Fibroblast of the aortic adventitia (primary cell): ENCODE measurements at regions not wholly inside any gene's neighbourhood (a gene's known extent, or its start where the extent isn't known, plus 50 kb on each side); places are given as distances from the start of the nearest gene placed in this dataset.
"Not testable (repeated sequence)": the region's sequence is repeated elsewhere in the genome, so short reads cannot be mapped to it uniquely, and the experiment has no call there.

Experiments
- DNase-seq: peaks from one replicate; pipeline ENCODE4 v3.0.0-alpha.2; 2010; ENCODE audit warnings: low read depth
- H3K4me3 ChIP-seq: 2 replicates; pipeline ENCODE4 v1.5.1; 2011; ENCODE audit warnings: low read depth, mild to moderate bottlenecking, control low read depth, low read length, moderate library complexity
- CTCF ChIP-seq: IDR thresholded peaks from 2 replicates; pipeline ENCODE4 v1.5.1; 2011; ENCODE audit warnings: mild to moderate bottlenecking, low read length, control low read depth, inconsistent platforms; ENCODE audit not compliant: insufficient read depth

- no peak overlapping the region for H3K4me3 ChIP-seq
- DNase-seq = peak; percentile 16
- no peak for TF ChIP-seq CTCF
Measured at GRCh38 chr14:30058401-30058800, 130.8 kb upstream of the PRKD1 start.

GRCh38 chr14:30063746-30064145 lies 136.1 kb upstream of the PRKD1 start:
- TF ChIP-seq CTCF = no peak
- no peak overlapping the region for H3K4me3 ChIP-seq
- no peak for DNase-seq

- no peak for DNase-seq
- H3K4me3 ChIP-seq = no peak overlapping the region
- TF ChIP-seq CTCF = no peak
Measured at GRCh38 chr14:30064454-30064853, 136.8 kb upstream of the PRKD1 start.

GRCh38 chr14:30069536-30069935 lies 141.9 kb upstream of the PRKD1 start:
- DNase-seq = no peak
- TF ChIP-seq CTCF = no peak
- H3K4me3 ChIP-seq = no peak overlapping the region

GRCh38 chr14:30072454-30072853 lies 144.8 kb upstream of the PRKD1 start:
- DNase-seq, H3K4me3 ChIP-seq: not testable (repeated sequence)

- DNase-seq = no peak
- no peak overlapping the region for H3K4me3 ChIP-seq
Measured at GRCh38 chr14:30077946-30078345, 150.3 kb upstream of the PRKD1 start.

GRCh38 chr14:30078811-30079402 lies 151.3 kb upstream of the PRKD1 start:
- H3K4me3 ChIP-seq = no peak overlapping the region
- TF ChIP-seq CTCF = no peak
- DNase-seq = no peak

More at GRCh38 chr14:30077946-30078345, 150.3 kb upstream of the PRKD1 start:
- no peak for TF ChIP-seq CTCF
